Prostate gland (tissue), 2 donors: ENCODE measurements at regions not wholly inside any gene's neighbourhood (a gene's known extent, or its start where the extent isn't known, plus 50 kb on each side); places are given as distances from the start of the nearest gene placed in this dataset.

Experiments used
- CTCF ChIP-seq, 4 experiments: fragments of 200-600 bp in 2 of 4; fragments of 450-650 bp in 2 of 4; sonication (generic) in 2 of 4; IDR thresholded peaks; 1 replicate in 3 of 4; 2 replicates in 1 of 4; pipeline ENCODE4 v1.5.1; 2016 to 2019; ENCODE audit warnings: antibody characterized with exemption in 4 of 4, mild to moderate bottlenecking in 2 of 4, moderate library complexity in 2 of 4
- POLR2A ChIP-seq: fragments of 450-650 bp; IDR thresholded peaks from one replicate; pipeline ENCODE4 v1.6.1; 2016; ENCODE audit warnings: antibody characterized with exemption, mild to moderate bottlenecking
- POLR2AphosphoS5 ChIP-seq: sonication (generic); formaldehyde crosslinking; IDR thresholded peaks from one replicate; pipeline ENCODE4 v1.6.1; 2017; ENCODE audit warnings: antibody characterized with exemption

- TF ChIP-seq POLR2AphosphoS5 (no peak), CTCF (IDR thresholded peaks at IDR 0.05) (no peak), POLR2A (no peak)
These were observed 99.6 kb downstream of the OXSM start for GRCh38 chr3:25889525-25889917.
